GM19452 (cell line): ENCODE measurements at regions not wholly inside any gene's neighbourhood (a gene's known extent, or its start where the extent isn't known, plus 50 kb on each side); places are given as distances from the start of the nearest gene placed in this dataset.

Experiments used
- ATAC-seq: cut with Tn5 transposase; IDR thresholded peaks from one replicate; pipeline ENCODE4 v1.9.1; 2021; ENCODE audit not compliant: unreplicated experiment

GRCh38 chr2:145849466-145849865 is 1329.5 kb upstream of the ZEB2 start:
- no peak for ATAC-seq

- no peak for ATAC-seq
Observed at GRCh38 chr2:145846982-145847381, 1327.1 kb upstream of the ZEB2 start.

GRCh38 chr2:145845923-145846322 is 1326.0 kb upstream of the ZEB2 start:
- ATAC-seq, result no peak

GRCh38 chr2:145845207-145845894 is 1325.4 kb upstream of the ZEB2 start:
- no peak for ATAC-seq

- no peak for ATAC-seq
Observed at GRCh38 chr2:145841973-145842372, 1322.1 kb upstream of the ZEB2 start.

GRCh38 chr2:145836986-145837385 is 1317.1 kb upstream of the ZEB2 start:
- ATAC-seq, result no peak

- no peak for ATAC-seq
Observed at GRCh38 chr2:145835665-145836064, 1315.7 kb upstream of the ZEB2 start.

GRCh38 chr2:145832681-145833080 is 1312.8 kb upstream of the ZEB2 start:
- no peak for ATAC-seq

- no peak for ATAC-seq
Observed at GRCh38 chr2:145829931-145830330, 1310.0 kb upstream of the ZEB2 start.

- ATAC-seq, result no peak
Observed at GRCh38 chr2:145827235-145827634, 1307.3 kb upstream of the ZEB2 start.

- ATAC-seq, result no peak
Observed at GRCh38 chr2:145824384-145824783, 1304.5 kb upstream of the ZEB2 start.

GRCh38 chr2:145822892-145823534 is 1303.1 kb upstream of the ZEB2 start:
- no peak for ATAC-seq

GRCh38 chr2:145820651-145821050 is 1300.7 kb upstream of the ZEB2 start:
- ATAC-seq, result no peak

GRCh38 chr2:145818890-145819504 is 1299.1 kb upstream of the ZEB2 start:
- ATAC-seq, result no peak

- no peak for ATAC-seq
Observed at GRCh38 chr2:145815933-145816332, 1296.0 kb upstream of the ZEB2 start.

- ATAC-seq, result no peak
Observed at GRCh38 chr2:145813481-145813880, 1293.6 kb upstream of the ZEB2 start.

- no peak for ATAC-seq
Observed at GRCh38 chr2:145812165-145812554, 1292.2 kb upstream of the ZEB2 start.

GRCh38 chr2:145811276-145812164 is 1291.6 kb upstream of the ZEB2 start:
- ATAC-seq, result no peak

GRCh38 chr2:145807968-145808367 is 1288.0 kb upstream of the ZEB2 start:
- no peak for ATAC-seq

- ATAC-seq, result no peak
Observed at GRCh38 chr2:145807554-145807953, 1287.6 kb upstream of the ZEB2 start.

- ATAC-seq, result no peak
Observed at GRCh38 chr2:145806546-145806945, 1286.6 kb upstream of the ZEB2 start.
